HepG2 (cell line): ENCODE measurements at regions not wholly inside any gene's neighbourhood (a gene's known extent, or its start where the extent isn't known, plus 50 kb on each side); places are given as distances from the start of the nearest gene placed in this dataset.

Source experiments
- ATAC-seq: fragments of 200-7000 bp; cut with Tn5 transposase; 3 replicates; pipeline ENCODE4 v1.9.1; 2020; ENCODE audit warnings: mild to moderate bottlenecking, moderate library complexity
- BruUV-seq: library from RNA; stranded (reverse); fragments of 400-500 nt; replicated peaks from 2 replicates; lab custom pipeline; 2021; lab: Mats Ljungman, UMichigan
- CTCF ChIA-PET: fragments of 300-600 bp; formaldehyde crosslinking; extraction: SDS; loops from one replicate; lab custom pipeline; 2021; ENCODE audit warnings: low total read pairs, inconsistent platforms, low intra/inter-chr PET ratio; lab: Yijun Ruan, JAX
- POLR2A ChIA-PET: fragments of 350-600 bp; sonication (Branson Sonifier 250); formaldehyde crosslinking; loops from one replicate; lab custom pipeline; 2020; ENCODE audit warnings: antibody characterized with exemption, inconsistent platforms; lab: Yijun Ruan, JAX
- DNase-seq: peaks from one replicate; pipeline ENCODE4 v3.0.0-alpha.2; 2015; ENCODE audit warnings: low spot score
- FAIRE-seq: peaks from 3 replicates; lab custom pipeline; 2011; peaks lifted over from hg19 to GRCh38; lab: Jason Lieb, UNC
- H2AFZ ChIP-seq: one replicate; pipeline ENCODE4 v1.6.1; 2011; ENCODE audit warnings: low read length, inconsistent platforms
- H3K27ac ChIP-seq: fragments of 300-600 bp; 3 replicates; pipeline ENCODE4 v1.8.0; 2011; ENCODE audit warnings: mixed run types, mild to moderate bottlenecking, mixed read lengths, low read length, inconsistent platforms; ENCODE audit not compliant: insufficient read depth; ENCODE audit errors: extremely low read length
- H3K27me3 ChIP-seq, 2 experiments: fragments of 200-600 bp in 1 of 2; 2 replicates in 1 of 2; 3 replicates in 1 of 2; pipeline versions ENCODE4 v1.6.0 to v1.8.0; 2011; ENCODE audit warnings: low read length in 2 of 2, mild to moderate bottlenecking in 2 of 2, moderate library complexity in 2 of 2, inconsistent platforms in 1 of 2; ENCODE audit not compliant: insufficient read depth in 2 of 2, control insufficient read depth in 1 of 2
- H3K36me3 ChIP-seq, 2 experiments: fragments of 200-600 bp in 1 of 2; replicated peaks in 1 of 2; 2 replicates in 1 of 2; 3 replicates in 1 of 2; pipeline versions ENCODE4 v1.5.1 to v1.8.0; 2011; ENCODE audit warnings: low read length in 2 of 2, inconsistent platforms in 1 of 2; ENCODE audit not compliant: insufficient read depth in 2 of 2, control insufficient read depth in 1 of 2
- H3K4me1 ChIP-seq: 2 replicates; pipeline ENCODE4 v1.5.1; 2012; ENCODE audit warnings: low read length, inconsistent platforms; ENCODE audit not compliant: insufficient read depth
- H3K4me2 ChIP-seq: 2 replicates; pipeline ENCODE4 v1.6.0; 2011; ENCODE audit warnings: low read depth, low read length, inconsistent platforms
- H3K4me3 ChIP-seq, 3 experiments: fragments of 200-600 bp in 1 of 3; sonication (generic), shearing (Covaris generic) in 1 of 3; replicated peaks in 1 of 3; 2 replicates each; pipeline ENCODE4 v1.5.1; 2011 to 2016; ENCODE audit warnings: low read length in 3 of 3, inconsistent platforms in 2 of 3, low read depth in 2 of 3, mild to moderate bottlenecking in 2 of 3, control low read depth in 1 of 3, mixed read lengths in 1 of 3; ENCODE audit not compliant: insufficient read depth in 1 of 3
- H3K79me2 ChIP-seq: one replicate; pipeline ENCODE4 v1.6.1; 2011; ENCODE audit warnings: low read length, inconsistent platforms; ENCODE audit not compliant: insufficient read depth
- H3K9ac ChIP-seq: 2 replicates; pipeline ENCODE4 v1.6.0; 2011; ENCODE audit warnings: mild to moderate bottlenecking, low read depth, low read length, inconsistent platforms; ENCODE audit not compliant: insufficient read depth
- H3K9me3 ChIP-seq: 2 replicates; pipeline ENCODE4 v1.5.1; 2012; ENCODE audit warnings: mild to moderate bottlenecking, low read length
- H4K20me1 ChIP-seq: 2 replicates; pipeline ENCODE4 v1.6.0; 2011; ENCODE audit warnings: inconsistent platforms, mild to moderate bottlenecking, low read length, moderate library complexity; ENCODE audit not compliant: insufficient read depth
- AGO2 ChIP-seq: fragments of 200-400 bp; formaldehyde crosslinking; optimal IDR thresholded peaks from 2 replicates; pipeline ENCODE3; 2017; ENCODE audit warnings: mild to moderate bottlenecking, low read depth, low read length, moderate library complexity
- ARNTL ChIP-seq: sonication (generic); formaldehyde crosslinking; IDR thresholded peaks from 2 replicates; pipeline ENCODE4 v1.4.0; 2020; ENCODE audit warnings: mild to moderate bottlenecking, missing genetic modification reagents
- CEBPG ChIP-seq: IDR thresholded peaks from 2 replicates; pipeline ENCODE4 v1.6.1; 2016
- HMGA1 ChIP-seq: sonication (generic); formaldehyde crosslinking; conservative IDR thresholded peaks from 2 replicates; pipeline ENCODE4 v1.4.0; 2020; ENCODE audit warnings: missing genetic modification reagents
- TBX2 ChIP-seq: sonication (generic); formaldehyde crosslinking; IDR thresholded peaks from 2 replicates; pipeline ENCODE4 v1.5.0; 2020; ENCODE audit warnings: missing genetic modification reagents, mild to moderate bottlenecking, borderline replicate concordance
- ZNF205 ChIP-seq: IDR thresholded peaks from 2 replicates; pipeline ENCODE4 v1.6.1; 2018; ENCODE audit warnings: missing biosample characterization, missing genetic modification reagents
- ZNF292 ChIP-seq: sonication (generic); formaldehyde crosslinking; IDR thresholded peaks from 2 replicates; pipeline ENCODE4 v1.8.1; 2022; ENCODE audit warnings: mild to moderate bottlenecking, low read depth, missing genetic modification reagents, borderline replicate concordance
- ZNF337 ChIP-seq: sonication (generic); formaldehyde crosslinking; IDR thresholded peaks from 2 replicates; pipeline ENCODE4 v1.5.1; 2020; ENCODE audit warnings: missing genetic modification reagents, low read depth, mild to moderate bottlenecking, borderline replicate concordance
- WGBS: methylation state at CpG from one replicate; pipeline ENCODE4 v1.1.6; 2017; ENCODE audit warnings: low lambda C conversion rate; 5-methylcytosine and 5-hydroxymethylcytosine counted together
- in situ Hi-C: cut with HindIII; loops from 2 replicates; pipeline ENCODE4 v1.10.0; 2017; ENCODE audit warnings: low pct_unique_long_range_greater_than_20kb; ENCODE audit not compliant: extremely low pct_ligation_motif_present
- intact Hi-C: fragments of 100-400 bp; cut with micrococcal nuclease; formaldehyde crosslinking; loops from one replicate; pipeline ENCODE4 v1.10.0; 2022; ENCODE audit not compliant: unreplicated experiment
- TF ChIP-seq, protein P1 (sequence below): sonication (generic); formaldehyde crosslinking; IDR thresholded peaks from 2 replicates; pipeline ENCODE4 v1.4.0; 2020; ENCODE audit warnings: missing genetic modification reagents
- TF ChIP-seq, protein P2 (sequence below): IDR thresholded peaks from 2 replicates; pipeline ENCODE4 v1.6.1; 2016; ENCODE audit warnings: missing biosample characterization, missing genetic modification reagents, low read depth
- TF ChIP-seq, protein P3 (sequence below): sonication (generic); formaldehyde crosslinking; IDR thresholded peaks from 2 replicates; pipeline ENCODE4 v1.8.1; 2022; ENCODE audit warnings: low read depth, mild to moderate bottlenecking, missing genetic modification reagents

DNA sequence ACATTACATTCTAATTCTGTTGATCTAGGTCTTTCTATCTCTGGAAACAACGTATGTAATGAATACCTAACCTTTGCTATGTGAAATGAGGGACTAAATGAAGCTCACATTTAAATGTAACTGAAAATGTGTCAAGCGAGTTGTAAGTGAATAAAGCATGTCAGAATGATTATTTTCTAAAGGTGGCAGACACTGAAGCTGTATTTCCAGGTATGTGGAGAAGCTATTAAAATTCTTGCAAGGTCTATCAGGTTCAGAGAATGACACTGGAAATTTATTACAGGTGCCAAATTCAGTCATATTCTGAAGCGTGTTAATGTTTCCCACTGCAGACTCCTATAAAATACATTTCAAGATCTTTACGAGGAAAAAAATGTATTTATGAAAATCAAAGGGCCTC is 641.4 kb downstream of the RPS29 start:
- no peak for FAIRE-seq
- no peak overlapping the region for H3K4me3 ChIP-seq
- intact Hi-C loops (no loop called here), in situ Hi-C loops (no loop called here)
- DNase-seq: no peak
- no peak for ATAC-seq
- no peak overlapping the region for H3K9ac ChIP-seq
- no peak overlapping the region for H3K27ac ChIP-seq
- H4K20me1 ChIP-seq: no peaks in the 10 kb centered on the region
- WGBS: 2% methylated on average over 4 of the region's 4 CpGs
- peaks cover 40% of the 10 kb centered on the region for H3K9me3 ChIP-seq
- ChIA-PET CTCF (no interaction called here), POLR2A (no interaction called here)
- H3K36me3 ChIP-seq: no peaks in the 10 kb centered on the region
- BruUV-seq: no TSS peak
- no peak overlapping the region for H3K4me2 ChIP-seq
- no peak overlapping the region for H2AFZ ChIP-seq
- no peaks in the 10 kb centered on the region for H3K4me1 ChIP-seq
- no peaks in the 10 kb centered on the region for H3K27me3 ChIP-seq
- H3K79me2 ChIP-seq: no peaks in the 10 kb centered on the region
- TF ChIP-seq TBX2 (CRISPR knock-in tag): no peak
- no peak for TF ChIP-seq ARNTL (CRISPR knock-in tag)
- no peak for TF ChIP-seq ZNF205
- no peak for TF ChIP-seq ZNF337 (CRISPR knock-in tag)
- TF ChIP-seq AGO2: no peak
- TF ChIP-seq HMGA1 (CRISPR knock-in tag): no peak
- TF ChIP-seq, protein P1, sequence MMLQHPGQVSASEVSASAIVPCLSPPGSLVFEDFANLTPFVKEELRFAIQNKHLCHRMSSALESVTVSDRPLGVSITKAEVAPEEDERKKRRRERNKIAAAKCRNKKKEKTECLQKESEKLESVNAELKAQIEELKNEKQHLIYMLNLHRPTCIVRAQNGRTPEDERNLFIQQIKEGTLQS: no peak
- TF ChIP-seq, protein P2, sequence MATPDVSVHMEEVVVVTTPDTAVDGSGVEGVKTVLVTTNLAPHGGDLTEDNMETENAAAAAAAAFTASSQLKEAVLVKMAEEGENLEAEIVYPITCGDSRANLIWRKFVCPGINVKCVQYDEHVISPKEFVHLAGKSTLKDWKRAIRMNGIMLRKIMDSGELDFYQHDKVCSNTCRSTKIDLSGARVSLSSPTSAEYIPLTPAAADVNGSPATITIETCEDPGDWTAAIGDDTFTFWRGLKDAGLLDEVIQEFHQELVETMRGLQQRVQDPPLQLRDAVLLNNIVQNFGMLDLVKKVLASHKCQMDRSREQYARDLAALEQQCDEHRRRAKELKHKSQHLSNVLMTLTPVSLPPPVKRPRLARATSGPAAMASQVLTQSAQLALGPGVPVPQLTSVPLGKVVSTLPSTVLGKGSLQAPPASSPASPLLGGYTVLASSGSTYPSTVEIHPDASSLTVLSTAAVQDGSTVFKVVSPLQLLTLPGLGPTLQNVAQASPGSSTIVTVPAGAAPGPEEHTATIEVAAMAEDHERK (CRISPR knock-in tag): no peak
- TF ChIP-seq, protein P3, sequence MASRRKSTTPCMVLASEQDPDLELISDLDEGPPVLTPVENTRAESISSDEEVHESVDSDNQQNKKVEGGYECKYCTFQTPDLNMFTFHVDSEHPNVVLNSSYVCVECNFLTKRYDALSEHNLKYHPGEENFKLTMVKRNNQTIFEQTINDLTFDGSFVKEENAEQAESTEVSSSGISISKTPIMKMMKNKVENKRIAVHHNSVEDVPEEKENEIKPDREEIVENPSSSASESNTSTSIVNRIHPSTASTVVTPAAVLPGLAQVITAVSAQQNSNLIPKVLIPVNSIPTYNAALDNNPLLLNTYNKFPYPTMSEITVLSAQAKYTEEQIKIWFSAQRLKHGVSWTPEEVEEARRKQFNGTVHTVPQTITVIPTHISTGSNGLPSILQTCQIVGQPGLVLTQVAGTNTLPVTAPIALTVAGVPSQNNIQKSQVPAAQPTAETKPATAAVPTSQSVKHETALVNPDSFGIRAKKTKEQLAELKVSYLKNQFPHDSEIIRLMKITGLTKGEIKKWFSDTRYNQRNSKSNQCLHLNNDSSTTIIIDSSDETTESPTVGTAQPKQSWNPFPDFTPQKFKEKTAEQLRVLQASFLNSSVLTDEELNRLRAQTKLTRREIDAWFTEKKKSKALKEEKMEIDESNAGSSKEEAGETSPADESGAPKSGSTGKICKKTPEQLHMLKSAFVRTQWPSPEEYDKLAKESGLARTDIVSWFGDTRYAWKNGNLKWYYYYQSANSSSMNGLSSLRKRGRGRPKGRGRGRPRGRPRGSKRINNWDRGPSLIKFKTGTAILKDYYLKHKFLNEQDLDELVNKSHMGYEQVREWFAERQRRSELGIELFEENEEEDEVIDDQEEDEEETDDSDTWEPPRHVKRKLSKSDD (CRISPR knock-in tag): no peak
- TF ChIP-seq ZNF292 (CRISPR knock-in tag): no peak
- no peak for TF ChIP-seq CEBPG (CRISPR knock-in tag)
